HG02943 (cell line): ENCODE measurements at regions not wholly inside any gene's neighbourhood (a gene's known extent, or its start where the extent isn't known, plus 50 kb on each side); places are given as distances from the start of the nearest gene placed in this dataset.
"Not testable (repeated sequence)": the region's sequence is repeated elsewhere in the genome, so short reads cannot be mapped to it uniquely, and the experiment has no call there.

ENCODE experiments used
- ATAC-seq: cut with Tn5 transposase; IDR thresholded peaks from one replicate; pipeline ENCODE4 v1.9.1; 2021; ENCODE audit warnings: mild to moderate bottlenecking, low read depth, moderate library complexity; ENCODE audit not compliant: unreplicated experiment

GRCh38 chr17:20840453-20840852 lies 202.4 kb downstream of the USP22 start:
- ATAC-seq = not testable (repeated sequence)

DNA sequence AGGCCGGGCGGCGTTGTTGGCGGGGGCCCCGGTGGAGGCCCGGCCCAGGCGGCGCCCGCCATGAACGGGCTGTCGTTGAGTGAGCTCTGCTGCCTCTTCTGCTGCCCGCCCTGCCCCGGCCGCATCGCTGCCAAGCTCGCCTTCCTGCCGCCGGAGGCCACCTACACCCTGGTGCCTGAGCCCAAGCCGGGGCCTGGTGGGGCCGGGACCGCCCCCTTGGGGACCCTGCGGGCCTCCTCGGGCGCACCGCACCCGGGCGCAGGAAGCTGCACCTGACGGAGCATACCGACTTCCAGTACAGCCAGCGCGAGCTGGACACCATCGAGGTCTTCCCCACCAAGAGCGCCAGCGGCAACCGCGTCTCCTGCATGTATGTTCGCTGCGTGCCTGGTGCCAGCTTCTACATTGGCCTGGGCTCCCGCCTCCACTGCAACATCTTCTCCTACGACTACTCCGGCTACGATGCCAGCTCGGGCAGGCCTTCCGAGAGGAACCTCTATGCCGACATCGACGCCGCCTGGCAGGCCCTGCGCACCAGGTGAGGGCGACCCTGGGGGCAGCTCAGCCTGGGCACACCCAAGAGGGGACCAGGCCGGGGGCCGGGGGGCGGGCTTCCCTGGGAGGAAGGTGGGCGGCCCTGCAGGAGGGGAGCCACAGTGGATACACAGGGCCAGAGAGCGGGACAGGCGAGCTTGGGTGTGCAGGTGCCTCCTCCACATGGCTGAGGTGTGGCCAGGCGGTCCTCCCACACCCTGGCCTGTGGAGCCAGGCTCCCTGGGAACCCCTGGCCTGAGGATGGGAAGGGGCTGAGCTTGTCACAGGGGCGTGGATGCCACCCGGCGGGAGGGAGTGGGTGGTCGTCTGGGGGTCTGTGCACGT lies 201.6 kb downstream of the USP22 start:
- not testable (repeated sequence) for ATAC-seq

- not testable (repeated sequence) for ATAC-seq
These were observed 200.8 kb downstream of the USP22 start for GRCh38 chr17:20842012-20842411.

GRCh38 chr17:20843261-20843660 lies 199.6 kb downstream of the USP22 start:
- ATAC-seq = not testable (repeated sequence)

DNA sequence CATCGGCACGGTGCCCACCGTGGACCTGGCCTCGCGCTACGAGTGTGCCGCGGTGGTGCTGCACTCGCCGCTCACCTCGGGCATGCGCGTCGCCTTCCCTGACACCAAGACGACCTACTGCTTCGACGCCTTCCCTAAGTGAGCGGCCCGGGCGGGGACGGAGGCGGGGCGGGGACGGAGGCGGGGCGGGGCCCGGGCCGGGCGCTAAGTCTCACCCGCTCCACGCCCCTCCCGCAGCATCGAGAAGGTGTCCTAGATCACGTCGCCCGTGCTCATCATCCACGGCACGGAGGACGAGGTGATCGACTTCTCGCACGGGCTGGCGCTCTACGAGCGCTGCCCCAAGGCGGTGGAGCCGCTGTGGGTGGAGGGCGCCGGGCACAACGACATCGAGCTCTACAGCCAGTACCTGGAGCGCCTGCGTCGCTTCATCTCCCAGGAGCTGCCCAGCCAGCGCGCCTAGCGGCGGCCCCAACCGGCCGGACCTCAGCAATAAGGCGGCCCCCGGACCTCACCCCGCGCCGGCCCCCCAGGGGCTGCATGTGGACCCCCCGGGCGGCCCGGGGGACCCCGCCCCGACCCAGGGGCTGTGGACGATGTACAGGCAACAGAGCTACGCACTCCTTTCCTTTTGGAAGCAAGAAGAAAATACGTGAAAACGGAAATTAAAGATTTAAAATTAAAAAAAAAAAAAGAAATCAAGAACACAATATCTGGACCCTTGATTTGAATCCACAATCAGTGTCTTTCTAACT lies 198.8 kb downstream of the USP22 start:
- ATAC-seq = not testable (repeated sequence)

DNA sequence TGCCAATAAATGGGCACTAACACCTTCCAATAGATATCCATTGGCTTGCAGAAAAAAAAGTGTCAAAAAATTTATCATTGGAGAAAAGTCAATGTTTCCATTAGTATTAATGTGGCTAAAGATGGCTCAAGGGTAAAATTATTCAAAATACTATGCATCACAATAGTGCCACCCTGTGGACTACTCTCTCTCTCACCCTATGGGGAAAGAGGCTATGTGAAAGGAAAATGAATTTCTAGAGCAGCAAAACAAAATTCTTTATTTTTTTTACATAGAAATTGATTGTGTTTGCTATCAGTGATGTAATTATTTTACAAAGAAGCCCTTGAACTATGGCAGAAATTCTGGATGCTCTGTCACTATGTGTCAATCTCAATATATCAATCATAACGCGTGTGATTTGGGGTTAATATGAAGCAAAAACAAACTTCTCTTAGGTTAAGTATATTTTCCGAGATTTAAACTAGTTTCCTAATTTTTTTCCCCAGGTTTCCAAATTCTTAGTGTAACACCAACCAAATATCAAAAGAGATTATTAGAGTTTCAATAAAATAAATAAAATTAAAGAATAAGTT lies 193.9 kb downstream of the USP22 start:
- not testable (repeated sequence) for ATAC-seq

DNA sequence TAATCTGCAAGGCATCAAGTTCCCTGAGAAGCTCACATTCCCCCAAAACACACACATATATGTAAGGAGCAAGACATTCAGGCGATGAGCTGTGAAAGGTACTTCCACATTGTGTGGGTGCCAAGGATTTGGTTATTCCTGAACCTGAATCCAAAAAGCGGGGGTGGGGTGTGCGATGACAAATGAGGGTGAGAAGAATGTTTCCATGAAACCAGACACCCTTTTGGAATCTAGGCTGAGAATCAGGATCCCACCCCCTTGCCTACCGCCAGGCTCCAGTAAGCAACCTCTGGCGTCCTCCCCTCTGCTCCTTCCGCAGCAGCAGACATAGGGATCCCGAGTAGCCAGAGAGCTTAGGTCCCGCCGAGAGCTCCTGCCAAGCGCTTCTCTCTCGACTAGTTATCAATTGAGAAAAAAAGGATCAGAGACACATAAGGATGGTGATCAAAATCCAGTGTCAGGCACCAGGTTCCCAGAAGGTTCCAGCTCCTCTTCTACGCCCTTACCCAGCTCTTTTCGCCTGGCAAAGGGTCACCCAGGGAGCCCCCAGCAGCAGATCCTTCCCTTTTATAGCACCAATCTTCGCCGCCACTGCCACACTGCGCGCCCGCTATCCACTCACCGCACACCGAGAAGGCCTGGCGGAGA lies 191.1 kb downstream of the USP22 start:
- ATAC-seq = not testable (repeated sequence)

DNA sequence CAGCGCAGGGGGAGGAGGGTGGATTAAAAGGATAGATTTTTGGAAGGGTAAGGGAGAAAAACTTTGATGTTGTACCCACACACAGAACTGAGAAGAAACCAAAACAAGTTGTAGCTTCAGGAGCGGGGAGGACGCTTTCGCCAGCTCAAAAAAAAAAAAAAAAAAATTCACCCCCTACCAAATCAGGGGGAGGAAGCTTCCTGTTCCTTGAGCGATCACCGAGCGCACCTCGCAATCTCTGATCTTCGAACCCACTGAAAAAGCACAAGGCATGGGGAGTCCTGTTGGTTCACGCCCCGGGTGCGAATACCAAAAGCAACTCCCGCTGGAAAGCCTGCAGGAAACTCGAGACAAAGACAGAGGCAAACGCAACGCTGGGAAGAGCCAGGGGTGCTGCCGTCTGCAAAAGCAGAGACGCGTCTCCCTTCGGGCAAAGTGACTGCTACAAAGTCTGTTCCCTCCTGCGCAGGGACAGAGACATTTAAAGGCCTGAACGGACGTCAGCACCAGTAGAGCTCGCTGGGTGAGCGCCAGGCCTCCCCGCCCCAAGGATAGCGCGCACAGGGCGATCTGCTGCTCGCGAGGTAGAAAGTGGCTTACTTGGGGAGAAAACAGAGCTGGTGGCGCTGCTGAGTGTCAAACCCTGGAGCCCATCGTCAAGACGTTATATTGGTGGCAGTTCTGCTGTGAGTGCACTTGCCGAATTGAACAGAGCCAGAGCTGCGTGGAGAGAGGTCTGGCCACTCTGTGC lies 190.4 kb downstream of the USP22 start:
- ATAC-seq = no peak

DNA sequence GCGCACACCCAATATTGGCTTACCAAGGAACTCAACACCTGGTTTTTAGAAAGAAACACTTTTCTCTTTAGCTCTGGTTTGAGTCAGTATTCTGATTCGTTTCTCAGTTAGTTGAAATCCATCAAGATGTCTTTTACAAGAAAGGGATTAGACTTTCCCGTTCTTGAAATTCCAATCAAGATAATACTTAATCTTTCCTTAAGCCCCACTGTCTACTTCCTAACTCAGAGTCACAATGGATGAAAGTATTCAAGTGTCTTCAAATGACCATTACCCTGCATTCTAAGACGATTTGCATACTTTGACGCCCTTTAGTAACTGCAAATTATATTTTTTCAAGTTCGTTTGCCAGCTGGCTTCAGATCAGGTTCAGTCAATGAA lies 189.8 kb downstream of the USP22 start:
- ATAC-seq = no peak

DNA sequence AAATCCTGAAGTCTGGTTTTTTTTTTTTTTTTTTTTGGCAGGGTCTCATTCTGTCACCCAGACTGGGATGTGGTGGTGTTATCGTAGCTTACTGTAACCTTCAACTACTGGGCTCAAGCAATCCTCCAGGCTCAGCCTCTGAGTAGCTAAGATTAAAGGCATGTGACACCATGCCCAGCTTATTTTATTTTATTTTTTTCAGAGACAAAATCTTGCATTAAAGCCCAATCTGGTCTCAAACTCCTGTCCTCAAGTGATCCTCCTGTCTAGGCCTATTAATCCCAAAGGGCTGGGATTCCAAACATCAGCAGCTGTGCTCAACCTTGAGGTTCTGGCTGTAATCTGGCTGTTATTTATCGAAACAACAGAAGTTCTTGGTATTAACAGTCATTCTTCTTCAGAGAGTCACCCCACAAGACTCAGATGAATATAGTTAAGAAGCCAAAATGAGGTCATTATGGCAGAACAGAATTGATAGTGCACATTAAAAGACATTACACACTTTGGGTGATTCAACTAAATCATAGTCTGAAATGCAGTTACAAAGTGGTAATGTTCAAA lies 186.8 kb downstream of the USP22 start:
- not testable (repeated sequence) for ATAC-seq

DNA sequence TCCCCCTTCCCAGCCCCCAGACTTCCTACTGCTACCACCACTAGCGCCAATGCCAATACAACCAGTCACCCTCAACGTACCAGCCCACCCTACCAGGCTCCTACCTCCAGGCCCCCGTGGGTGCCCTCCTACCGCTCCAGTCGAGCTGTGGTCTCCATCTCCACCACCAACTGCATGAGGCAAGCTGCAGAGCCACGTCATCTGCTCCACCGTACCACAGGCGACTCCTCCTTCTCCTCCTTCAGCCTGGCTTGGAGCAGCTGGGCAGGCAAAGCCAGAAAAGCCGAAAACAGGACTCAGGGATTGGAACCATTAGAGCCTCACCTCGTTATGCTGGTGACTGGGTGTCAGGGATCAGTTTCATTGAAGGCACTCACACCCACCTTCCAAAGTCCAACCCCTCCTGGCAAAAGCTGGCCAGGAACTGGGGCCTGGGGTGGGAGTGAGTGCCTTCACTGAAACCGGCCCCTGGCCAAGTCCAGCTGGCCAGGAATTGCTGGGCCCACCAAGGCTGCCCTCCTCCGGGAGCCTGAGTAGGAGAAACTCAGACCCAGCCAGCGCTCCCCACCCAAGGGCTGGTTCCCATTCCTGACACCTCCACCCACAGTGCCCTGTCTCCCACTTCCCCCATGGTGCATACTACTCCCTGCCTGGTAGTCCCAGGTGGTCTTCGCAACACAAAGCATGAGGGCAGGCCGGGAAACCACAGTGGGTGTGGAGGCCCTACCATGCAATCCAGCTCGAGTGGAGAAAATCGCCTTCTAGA lies 176.2 kb downstream of the USP22 start:
- not testable (repeated sequence) for ATAC-seq

DNA sequence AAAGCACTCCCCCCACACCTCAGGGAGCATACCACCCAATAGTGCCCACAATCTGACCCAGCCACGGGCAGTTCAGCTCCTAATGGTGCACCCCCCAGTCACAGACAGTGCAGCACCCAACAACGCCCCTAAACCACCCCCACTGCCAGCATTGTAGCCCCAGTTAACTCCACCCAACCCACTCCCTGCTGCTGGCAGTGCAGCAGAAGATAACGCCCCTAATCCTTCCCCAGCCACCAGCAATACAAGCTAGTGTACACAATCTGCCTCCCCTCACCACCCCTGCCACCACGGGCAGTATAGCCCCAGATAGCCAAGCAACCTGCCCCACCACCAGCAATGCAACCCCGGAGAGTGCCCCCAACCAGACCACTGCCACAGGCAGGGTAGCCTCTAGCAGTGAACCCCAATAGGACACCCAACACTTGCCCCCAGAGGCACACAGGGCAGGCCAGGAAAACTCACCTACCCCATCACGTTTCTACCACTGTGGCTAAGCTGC lies 175.3 kb downstream of the USP22 start:
- not testable (repeated sequence) for ATAC-seq

DNA sequence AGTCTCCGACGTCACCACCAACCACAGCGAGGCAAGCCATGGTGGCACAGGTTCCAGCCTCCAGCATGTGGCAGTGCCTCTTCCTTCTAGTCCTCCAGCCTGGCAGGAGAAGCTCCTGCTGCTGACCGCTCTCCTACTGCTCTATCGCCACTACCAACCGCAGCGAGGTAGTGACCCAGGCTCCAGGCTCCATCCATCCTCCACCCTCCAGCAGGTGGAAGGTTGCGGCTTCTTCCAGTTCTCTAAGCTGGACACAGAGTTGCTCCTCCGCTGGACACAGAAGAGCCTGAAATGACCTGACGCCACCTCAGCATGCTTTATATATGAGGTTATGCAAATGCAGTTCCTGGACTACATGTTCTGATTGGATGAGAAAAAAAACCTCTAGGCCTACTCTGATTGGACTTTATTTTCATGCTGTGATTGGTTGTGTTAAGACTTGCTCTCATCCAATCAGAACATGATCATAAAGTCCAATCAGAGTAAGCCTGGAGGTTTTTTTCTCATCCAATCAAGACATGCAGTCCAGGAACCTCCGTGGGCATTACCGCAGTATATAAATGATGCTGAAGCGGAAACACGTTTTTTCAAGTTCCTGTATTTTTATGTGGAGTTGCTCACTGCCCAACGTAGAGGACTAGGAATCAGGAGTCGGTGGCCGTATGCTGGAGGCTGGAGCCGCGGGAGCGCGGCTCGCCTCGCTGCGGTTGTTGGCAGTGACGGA lies 174.7 kb downstream of the USP22 start:
- not testable (repeated sequence) for ATAC-seq

DNA sequence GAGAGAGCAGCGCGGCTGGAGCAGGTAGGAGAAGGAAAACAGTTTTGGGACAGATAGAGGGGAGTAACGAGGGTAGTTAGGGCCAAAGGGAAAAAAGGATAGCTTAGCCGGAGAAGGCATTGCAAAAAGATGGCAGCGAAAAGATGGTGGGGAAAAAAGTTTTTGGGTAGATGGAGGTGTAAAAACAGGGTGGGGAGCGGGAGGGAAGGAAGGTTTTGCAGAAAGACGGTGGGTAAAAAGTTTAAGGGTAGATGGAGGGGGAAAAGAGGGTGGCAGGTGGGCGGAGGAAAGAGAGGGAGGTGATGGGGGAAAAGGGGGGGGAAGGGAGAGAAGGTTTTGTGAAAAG lies 174.2 kb downstream of the USP22 start:
- ATAC-seq = not testable (repeated sequence)

GRCh38 chr17:20873173-20873572 lies 169.6 kb downstream of the USP22 start:
- not testable (repeated sequence) for ATAC-seq

DNA sequence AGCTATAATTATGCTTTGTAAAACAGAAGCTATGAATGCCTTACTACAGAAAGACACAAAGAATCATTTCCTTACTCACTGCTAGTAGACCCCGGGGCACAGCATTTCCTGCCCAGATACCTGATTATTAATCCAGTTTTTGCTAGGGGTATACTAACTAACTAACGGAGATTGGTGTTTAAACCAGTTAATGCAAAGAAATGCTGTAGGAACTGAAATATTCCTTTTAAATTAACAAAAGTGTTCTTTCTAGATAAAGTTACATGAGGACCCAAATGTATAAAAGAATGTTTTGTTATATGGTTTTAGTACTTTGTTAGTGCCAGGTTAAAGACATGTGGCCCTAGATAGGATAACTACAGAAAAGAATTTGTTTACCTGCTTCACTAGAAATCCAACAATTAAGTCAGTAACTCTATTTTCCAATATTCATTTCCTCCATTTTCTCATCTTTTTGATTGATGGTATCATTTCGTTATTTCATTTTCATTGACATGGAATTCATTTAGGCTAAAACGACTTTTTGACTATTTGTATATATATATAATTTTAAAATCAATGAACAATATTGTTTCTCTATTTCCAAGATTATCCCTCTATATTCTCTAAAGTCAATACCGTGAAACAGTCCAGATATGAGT lies 169.0 kb downstream of the USP22 start:
- not testable (repeated sequence) for ATAC-seq

DNA sequence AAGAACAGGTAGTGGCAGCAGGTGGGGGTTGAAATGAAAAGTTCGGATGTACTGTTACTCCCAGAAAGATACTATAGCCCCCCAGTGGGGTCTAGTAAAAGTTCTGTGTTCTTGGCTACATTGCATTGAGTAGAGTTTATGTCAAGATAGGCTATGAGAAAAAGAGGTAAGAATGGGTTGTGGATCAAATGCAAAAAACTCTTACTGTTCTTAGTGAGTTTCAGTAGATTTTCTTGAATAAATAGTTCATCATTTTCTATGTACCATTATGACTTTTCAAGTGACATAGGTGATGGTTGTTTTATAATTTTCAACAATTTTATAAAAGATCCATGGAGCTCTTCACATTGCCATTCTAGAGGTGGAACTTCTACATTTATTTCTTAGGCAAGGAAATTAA lies 165.4 kb downstream of the USP22 start:
- ATAC-seq = not testable (repeated sequence)

DNA sequence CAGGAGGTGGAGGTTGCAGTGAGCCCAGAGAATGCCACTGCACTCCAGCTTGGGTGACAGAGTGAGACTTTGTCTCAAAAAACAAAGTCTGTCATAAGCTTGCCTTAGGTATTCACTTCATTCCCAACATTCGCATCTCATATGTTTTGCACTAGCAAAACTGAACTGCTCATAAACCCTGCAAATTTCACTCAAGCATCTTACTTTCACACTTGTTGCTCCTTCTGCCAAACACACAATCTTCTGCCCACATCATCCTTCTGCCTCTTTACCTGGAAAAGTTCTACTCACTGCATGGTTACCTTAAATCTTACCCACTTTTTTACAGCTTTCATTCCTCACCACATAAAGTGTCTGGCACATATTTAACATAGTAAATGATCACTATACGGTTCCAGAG lies 152.5 kb downstream of the USP22 start:
- ATAC-seq = no peak
